HCT116 (cell line): ENCODE measurements at regions not wholly inside any gene's neighbourhood (a gene's known extent, or its start where the extent isn't known, plus 50 kb on each side); places are given as distances from the start of the nearest gene placed in this dataset.

ENCODE experiments used
- ATAC-seq: fragments of 200-7000 bp; cut with Tn5 transposase; 2 replicates; pipeline ENCODE4 v1.9.1; 2020; ENCODE audit warnings: mild to moderate bottlenecking, moderate library complexity
- BruUV-seq: library from RNA; stranded (reverse); fragments of 400-500 nt; replicated peaks from 2 replicates; lab custom pipeline; 2021; lab: Mats Ljungman, UMichigan
- CTCF ChIA-PET: fragments of 300-600 bp; sonication (Branson Sonifier 250); formaldehyde crosslinking; loops from one replicate; lab custom pipeline; 2021; ENCODE audit warnings: antibody characterized with exemption; lab: Charles Lee
- POLR2A ChIA-PET: fragments of 300-600, 350-600 bp; sonication (Branson Sonifier 250); formaldehyde crosslinking; loops from one replicate; lab custom pipeline; 2021; ENCODE audit warnings: antibody characterized with exemption; lab: Charles Lee
- RAD21 ChIA-PET, 2 experiments: fragments of 300-600 bp; sonication (Branson Sonifier 250); formaldehyde crosslinking; loops; one replicate each; lab custom pipeline; 2023; ENCODE audit warnings: low total read pairs in 2 of 2; ENCODE audit not compliant: uncharacterized antibody in 2 of 2, unreplicated experiment in 2 of 2, low non-redundant PET in 1 of 2; lab: Charles Lee
- DNase-seq: peaks from one replicate; pipeline ENCODE4 v3.0.0-alpha.2; 2010; ENCODE audit warnings: low read depth, low spot score
- H2AFZ ChIP-seq: fragments of 200-600 bp; shearing (Covaris generic), sonication (generic); 2 replicates; pipeline ENCODE4 v1.6.1; 2017; ENCODE audit warnings: low read depth, mixed run types, mixed read lengths, antibody characterized with exemption, low read length; ENCODE audit not compliant: poor library complexity, severe bottlenecking
- H3K27ac ChIP-seq: 2 replicates; pipeline ENCODE4 v1.5.1; 2012; ENCODE audit warnings: low read depth, low read length
- H3K27me3 ChIP-seq: fragments of 200-600 bp; sonication (generic); 2 replicates; pipeline ENCODE4 v1.6.1; 2016; ENCODE audit warnings: mixed run types, low read length, mixed read lengths; ENCODE audit not compliant: insufficient read depth
- H3K36me3 ChIP-seq, 2 experiments: fragments of 200-500 bp in 1 of 2; fragments of 200-600 bp in 1 of 2; sonication (Bioruptor generic) in 1 of 2; sonication (generic) in 1 of 2; 2 replicates each; pipeline versions ENCODE4 v1.5.1 to v1.6.1; 2014 to 2016; ENCODE audit warnings: low read length in 2 of 2, inconsistent platforms in 1 of 2, mixed read lengths in 1 of 2, mixed run types in 1 of 2; ENCODE audit not compliant: insufficient read depth in 2 of 2, control insufficient read depth in 1 of 2
- H3K4me1 ChIP-seq, 2 experiments: fragments of 200-600 bp in 1 of 2; sonication (generic) in 1 of 2; 2 replicates each; pipeline versions ENCODE4 v1.5.1 to v1.6.1; 2012 to 2017; ENCODE audit warnings: low read length in 2 of 2, inconsistent platforms in 1 of 2, mild to moderate bottlenecking in 1 of 2, mixed read lengths in 1 of 2, mixed run types in 1 of 2, moderate library complexity in 1 of 2; ENCODE audit not compliant: insufficient read depth in 2 of 2, control insufficient read depth in 1 of 2
- H3K4me2 ChIP-seq: fragments of 200-600 bp; sonication (generic); 2 replicates; pipeline ENCODE4 v1.6.1; 2017; ENCODE audit warnings: mixed run types, low read length, mixed read lengths
- H3K4me3 ChIP-seq, 2 experiments: fragments of 200-600 bp in 1 of 2; sonication (generic) in 1 of 2; replicated peaks in 1 of 2; 2 replicates each; pipeline ENCODE4 v1.5.1; 2011 to 2016; ENCODE audit warnings: low read length in 2 of 2, control low read depth in 1 of 2, low read depth in 1 of 2, mild to moderate bottlenecking in 1 of 2, mixed read lengths in 1 of 2, mixed run types in 1 of 2
- H3K79me2 ChIP-seq: fragments of 200-600 bp; sonication (generic); 2 replicates; pipeline ENCODE4 v1.6.1; 2017; ENCODE audit warnings: mild to moderate bottlenecking, mixed run types, low read length, moderate library complexity, mixed read lengths; ENCODE audit not compliant: insufficient read depth
- H3K9ac ChIP-seq: fragments of 200-600 bp; sonication (generic); 2 replicates; pipeline ENCODE4 v1.6.1; 2016; ENCODE audit warnings: low read length, mixed read lengths
- H3K9me2 ChIP-seq: fragments of 200-600 bp; sonication (generic), shearing (Covaris generic); 2 replicates; pipeline ENCODE4 v1.6.1; 2017; ENCODE audit warnings: mixed run types, mild to moderate bottlenecking, moderate library complexity; ENCODE audit not compliant: insufficient read depth
- H3K9me3 ChIP-seq, 2 experiments: fragments of 200-500 bp in 1 of 2; fragments of 200-600 bp in 1 of 2; sonication (Bioruptor generic) in 1 of 2; sonication (generic) in 1 of 2; 2 replicates each; pipeline ENCODE4 v1.6.1; 2014 to 2017; ENCODE audit warnings: low read length in 2 of 2, mixed read lengths in 2 of 2, inconsistent platforms in 1 of 2, low read depth in 1 of 2, mild to moderate bottlenecking in 1 of 2, mixed run types in 1 of 2, moderate library complexity in 1 of 2; ENCODE audit not compliant: control insufficient read depth in 1 of 2, insufficient read depth in 1 of 2
- H4K20me1 ChIP-seq: fragments of 200-600 bp; sonication (generic), shearing (Covaris generic); 2 replicates; pipeline ENCODE4 v1.6.1; 2017; ENCODE audit warnings: mixed run types, mild to moderate bottlenecking, moderate library complexity; ENCODE audit not compliant: insufficient read depth
- ATF3 ChIP-seq: IDR thresholded peaks from 2 replicates; pipeline ENCODE4 v1.6.1; 2012
- CBX3 ChIP-seq: IDR thresholded peaks from 2 replicates; pipeline ENCODE4 v1.6.1; 2012; ENCODE audit warnings: low read depth
- CEBPB ChIP-seq: IDR thresholded peaks from 2 replicates; pipeline ENCODE4 v1.6.1; 2012; ENCODE audit warnings: low read depth
- CTCF ChIP-seq, 3 experiments: fragments of 200-600 bp in 1 of 3; sonication (generic) in 1 of 3; IDR thresholded peaks in 2 of 3; conservative IDR thresholded peaks in 1 of 3; 2 replicates each; pipeline ENCODE4 v1.5.1; 2012 to 2017; ENCODE audit warnings: low read depth in 2 of 3, low read length in 2 of 3, antibody characterized with exemption in 1 of 3, borderline replicate concordance in 1 of 3, control low read depth in 1 of 3, mild to moderate bottlenecking in 1 of 3, mixed read lengths in 1 of 3, mixed run types in 1 of 3, moderate library complexity in 1 of 3; ENCODE audit not compliant: insufficient read depth in 1 of 3
- ELF1 ChIP-seq: IDR thresholded peaks from 2 replicates; pipeline ENCODE4 v1.6.1; 2012; ENCODE audit warnings: low read depth, borderline replicate concordance
- EZH2 ChIP-seq: fragments of 200-600 bp; sonication (generic); IDR thresholded peaks from 2 replicates; pipeline ENCODE4 v1.6.1; 2017; ENCODE audit warnings: antibody characterized with exemption, mixed run types
- JUND ChIP-seq: IDR thresholded peaks from 2 replicates; pipeline ENCODE4 v1.6.1; 2012
- MAX ChIP-seq: IDR thresholded peaks from 2 replicates; pipeline ENCODE4 v1.6.1; 2012
- POLR2A ChIP-seq: IDR thresholded peaks from 2 replicates; pipeline ENCODE4 v1.7.0; 2011; ENCODE audit warnings: borderline replicate concordance; ENCODE audit not compliant: insufficient read depth, insufficient read length; ENCODE audit errors: extremely low read depth
- RAD21 ChIP-seq: IDR thresholded peaks from 2 replicates; pipeline ENCODE4 v1.6.1; 2012; ENCODE audit warnings: low read depth, mild to moderate bottlenecking
- SRF ChIP-seq: IDR thresholded peaks from 2 replicates; pipeline ENCODE4 v1.6.1; 2012; ENCODE audit warnings: low read depth
- YY1 ChIP-seq: IDR thresholded peaks from 2 replicates; pipeline ENCODE4 v1.6.1; 2011; ENCODE audit warnings: low read length, low read depth, moderate library complexity, mild to moderate bottlenecking; ENCODE audit not compliant: insufficient replicate concordance; ENCODE audit errors: extremely low read depth
- ZNF274 ChIP-seq: fragments of 200-500 bp; sonication (Bioruptor generic); IDR thresholded peaks from 2 replicates; pipeline ENCODE4 v1.6.1; 2014; ENCODE audit warnings: mild to moderate bottlenecking, low read depth, low read length, inconsistent platforms
- intact Hi-C: fragments of 100-400 bp; cut with micrococcal nuclease; formaldehyde crosslinking; loops from 2 replicates; pipeline ENCODE4 v1.10.0; 2022

GRCh38 chr5:166618526-166618925 lies 1672.9 kb upstream of the WWC1 start:
- intact Hi-C loops: no loop called here
- no peak overlapping the region for H3K4me3 ChIP-seq
- TF ChIP-seq MAX (no peak), ELF1 (no peak), CEBPB (no peak), YY1 (no peak), ZNF274 (no peak), JUND (no peak)
- H3K27me3 ChIP-seq: no peaks in the 10 kb centered on the region
- CTCF ChIA-PET: no interaction called here
- RAD21 ChIA-PET: no interaction called here
- H3K9me2 ChIP-seq: no peaks in the 10 kb centered on the region
- ATAC-seq (no peak), DNase-seq (no peak)
- no TSS peak for BruUV-seq
- H3K4me1 ChIP-seq: no peaks in the 10 kb centered on the region
- POLR2A ChIA-PET: no interaction called here
- no peaks in the 10 kb centered on the region for H3K79me2 ChIP-seq
- no peak overlapping the region for H3K27ac ChIP-seq
- H3K4me2 ChIP-seq: no peak overlapping the region
- no peaks in the 10 kb centered on the region for H3K36me3 ChIP-seq
- no peak overlapping the region for H3K9ac ChIP-seq
- H2AFZ ChIP-seq: no peak overlapping the region
- H4K20me1 ChIP-seq: no peaks in the 10 kb centered on the region
- peaks cover 8 to 19% of the 10 kb centered on the region in 2 experiments; a peak in 2 of 4 replicates for H3K9me3 ChIP-seq

- intact Hi-C loops: no loop called here
- Histone ChIP-seq H3K9me2 (no peaks in the 10 kb centered on the region), H3K4me2 (no peak overlapping the region), H4K20me1 (no peaks in the 10 kb centered on the region), H2AFZ (no peak overlapping the region), H3K9me3 (peaks cover 4 to 17% of the 10 kb centered on the region in 2 experiments; a peak in 2 of 4 replicates), H3K79me2 (no peaks in the 10 kb centered on the region), H3K4me1 (no peaks in the 10 kb centered on the region), H3K4me3 (no peak overlapping the region), H3K27me3 (no peaks in the 10 kb centered on the region), H3K27ac (no peak overlapping the region), H3K36me3 (no peaks in the 10 kb centered on the region), H3K9ac (no peak overlapping the region)
- no peak for TF ChIP-seq CBX3
- TF ChIP-seq EZH2: no peak
- TF ChIP-seq SRF: no peak
- no peak for TF ChIP-seq RAD21
- TF ChIP-seq ATF3: no peak
- TF ChIP-seq CTCF (IDR thresholded peaks at IDR 0.05 in 2 of 3, conservative IDR thresholded peaks at IDR 0.05 in 1 of 3; ENCODE audit: borderline replicate concordance in 1 of 3, insufficient read depth in 1 of 3, low read depth in 2 of 3, low read length in 2 of 3): no peak
- no peak for TF ChIP-seq MAX
- TF ChIP-seq YY1: no peak
- no peak for TF ChIP-seq POLR2A
- RAD21 ChIA-PET: no interaction called here
- POLR2A ChIA-PET: no interaction called here
- ATAC-seq: no peak
- no peak for DNase-seq
- no TSS peak for BruUV-seq
- CTCF ChIA-PET: no interaction called here
Measured at GRCh38 chr5:166624573-166624972, 1666.9 kb upstream of the WWC1 start.
